ENCODE measurements at regions not wholly inside any gene's neighbourhood (a gene's known extent, or its start where the extent isn't known, plus 50 kb on each side); places are given as distances from the start of the nearest gene placed in this dataset.
A peak's percentile ranks its signal among the peaks of the same experiment; 100 is the strongest.
"Not testable (repeated sequence)": the region's sequence is repeated elsewhere in the genome, so short reads cannot be mapped to it uniquely, and the experiment has no call there.

GRCh38 chr4:9505341-9505740 is 61.1 kb downstream of the DEFB131A start:
- DNase-seq: not testable (repeated sequence)

GRCh38 chr4:9506672-9507071 is 62.5 kb downstream of the DEFB131A start:
- not testable (repeated sequence) for DNase-seq

- not testable (repeated sequence) for DNase-seq
Observed at GRCh38 chr4:9512941-9513340, 68.7 kb downstream of the DEFB131A start.

GRCh38 chr4:9519631-9520030 is 75.4 kb downstream of the DEFB131A start:
- not testable (repeated sequence) for DNase-seq

- DNase-seq: not testable (repeated sequence)
Observed at GRCh38 chr4:9522903-9523302, 78.7 kb downstream of the DEFB131A start.

GRCh38 chr4:9524406-9524805 is 80.2 kb downstream of the DEFB131A start:
- not testable (repeated sequence) for DNase-seq

GRCh38 chr4:9532134-9532862 is 88.1 kb downstream of the DEFB131A start:
- peak; percentile 63 for DNase-seq

GRCh38 chr4:9532863-9533192 is 88.6 kb downstream of the DEFB131A start:
- not testable (repeated sequence) for DNase-seq

GRCh38 chr4:9537101-9537500 is 92.9 kb downstream of the DEFB131A start:
- DNase-seq: not testable (repeated sequence)

- not testable (repeated sequence) for DNase-seq
Observed at GRCh38 chr4:9539939-9540520, 95.8 kb downstream of the DEFB131A start.

- DNase-seq: not testable (repeated sequence)
Observed at GRCh38 chr4:9541388-9541915, 97.2 kb downstream of the DEFB131A start.

GRCh38 chr4:9544851-9545250 is 100.6 kb downstream of the DEFB131A start:
- not testable (repeated sequence) for DNase-seq

- DNase-seq: not testable (repeated sequence)
Observed at GRCh38 chr4:9547470-9547869, 103.3 kb downstream of the DEFB131A start.

GRCh38 chr4:9556076-9556475 is 111.9 kb downstream of the DEFB131A start:
- DNase-seq: not testable (repeated sequence)

GRCh38 chr4:9577869-9578268 is 133.7 kb downstream of the DEFB131A start:
- DNase-seq: not testable (repeated sequence)

GRCh38 chr4:9582880-9583279 is 138.7 kb downstream of the DEFB131A start:
- not testable (repeated sequence) for DNase-seq

- DNase-seq: no peak
Observed at GRCh38 chr4:9592010-9592409, 147.8 kb downstream of the DEFB131A start.

GRCh38 chr4:9594948-9595347 is 150.7 kb downstream of the DEFB131A start:
- no peak for DNase-seq

- DNase-seq: not testable (repeated sequence)
Observed at GRCh38 chr4:9595531-9595930, 151.3 kb downstream of the DEFB131A start.

- no peak for DNase-seq
Observed at GRCh38 chr4:9599266-9599665, 155.1 kb downstream of the DEFB131A start.

GRCh38 chr4:9600246-9600645 is 156.0 kb downstream of the DEFB131A start:
- no peak for DNase-seq

- DNase-seq: no peak
Observed at GRCh38 chr4:9602389-9602914, 158.2 kb downstream of the DEFB131A start.

- peak; percentile 35 for DNase-seq
Observed at GRCh38 chr4:9604031-9604892, 160.0 kb downstream of the DEFB131A start.

Measured in activated CD4-positive, alpha-beta T cell treated with anti-CD3 and anti-CD28 coated beads, Interleukin-2, amount 50 U/mL, for 1 hour (primary cell).